DOHH2 (cell line): ENCODE measurements at regions not wholly inside any gene's neighbourhood (a gene's known extent, or its start where the extent isn't known, plus 50 kb on each side); places are given as distances from the start of the nearest gene placed in this dataset.

Source experiments
- H3F3A ChIP-seq: fragments of 200-600 bp; sonication (generic), shearing (Covaris generic); 2 replicates; pipeline ENCODE4 v1.6.0; 2016; ENCODE audit warnings: antibody characterized with exemption, mild to moderate bottlenecking; ENCODE audit not compliant: control insufficient read depth, insufficient read depth
- H3K27ac ChIP-seq: fragments of 200-600 bp; sonication (generic); 2 replicates; pipeline ENCODE4 v1.5.1; 2014; ENCODE audit warnings: low read depth, mild to moderate bottlenecking, low read length, moderate library complexity
- H3K27me3 ChIP-seq: fragments of 200-600 bp; sonication (generic); 2 replicates; pipeline ENCODE4 v1.6.1; 2014; ENCODE audit warnings: mild to moderate bottlenecking, low read length, mixed read lengths; ENCODE audit not compliant: control insufficient read depth
- H3K36me3 ChIP-seq: fragments of 200-600 bp; sonication (generic); 2 replicates; pipeline ENCODE4 v1.6.1; 2014; ENCODE audit warnings: mild to moderate bottlenecking, low read length, moderate library complexity, mixed read lengths; ENCODE audit not compliant: control insufficient read depth
- H3K4me1 ChIP-seq: fragments of 200-600 bp; sonication (generic); 2 replicates; pipeline ENCODE4 v1.6.1; 2014; ENCODE audit warnings: mild to moderate bottlenecking, low read length, mixed read lengths; ENCODE audit not compliant: control insufficient read depth
- H3K4me2 ChIP-seq: fragments of 200-600 bp; sonication (generic); 2 replicates; pipeline ENCODE4 v1.6.0; 2014; ENCODE audit warnings: mild to moderate bottlenecking, low read length, moderate library complexity
- H3K4me3 ChIP-seq: fragments of 200-600 bp; sonication (generic); 2 replicates; pipeline ENCODE4 v1.5.1; 2014; ENCODE audit warnings: mild to moderate bottlenecking, low read length, mixed read lengths
- H3K79me2 ChIP-seq: fragments of 200-600 bp; sonication (generic); 2 replicates; pipeline ENCODE4 v1.6.1; 2014; ENCODE audit warnings: mild to moderate bottlenecking, low read length, mixed read lengths; ENCODE audit not compliant: control insufficient read depth
- H3K9me2 ChIP-seq: fragments of 200-600 bp; sonication (generic); replicated peaks from 2 replicates; pipeline ENCODE4 v1.6.1; 2014; ENCODE audit warnings: mild to moderate bottlenecking, low read length, mixed read lengths; ENCODE audit not compliant: control insufficient read depth
- H3K9me3 ChIP-seq: fragments of 200-600 bp; sonication (generic); 2 replicates; pipeline ENCODE4 v1.6.1; 2014; ENCODE audit warnings: antibody characterized with exemption, low read length, mixed read lengths; ENCODE audit not compliant: control insufficient read depth, insufficient read depth
- H4K20me1 ChIP-seq: fragments of 200-600 bp; sonication (generic); 2 replicates; pipeline ENCODE4 v1.6.0; 2014; ENCODE audit warnings: low read depth, mild to moderate bottlenecking, antibody characterized with exemption, low read length, moderate library complexity; ENCODE audit not compliant: control insufficient read depth, insufficient read depth
- CTCF ChIP-seq: fragments of 200-600 bp; sonication (generic); IDR thresholded peaks from one replicate; pipeline ENCODE4 v1.5.1; 2014; ENCODE audit warnings: antibody characterized with exemption, mild to moderate bottlenecking, low read depth, low read length; ENCODE audit not compliant: poor library complexity, severe bottlenecking
- EZH2phosphoT487 ChIP-seq: fragments of 200-600 bp; sonication (generic); IDR thresholded peaks from 2 replicates; pipeline ENCODE4 v1.6.1; 2017; ENCODE audit warnings: borderline replicate concordance, mild to moderate bottlenecking, antibody characterized with exemption, low read length, moderate library complexity, mixed read lengths

GRCh38 chr16:7914748-7915147, 582.1 kb downstream of the RBFOX1 start:
- no peaks in the 10 kb centered on the region for H3F3A ChIP-seq
- no peaks in the 10 kb centered on the region for H3K27me3 ChIP-seq
- H3K27ac ChIP-seq = no peak overlapping the region
- H3K4me3 ChIP-seq = no peak overlapping the region
- no peaks in the 10 kb centered on the region for H3K79me2 ChIP-seq
- H3K36me3 ChIP-seq = no peaks in the 10 kb centered on the region
- no peak for TF ChIP-seq CTCF
- no peak for TF ChIP-seq EZH2phosphoT487
- H3K9me2 ChIP-seq = no peaks in the 10 kb centered on the region
- no peak overlapping the region for H3K4me2 ChIP-seq
- no peaks in the 10 kb centered on the region for H4K20me1 ChIP-seq
- H3K4me1 ChIP-seq = no peaks in the 10 kb centered on the region
- no peaks in the 10 kb centered on the region for H3K9me3 ChIP-seq

- no peaks in the 10 kb centered on the region for H3K4me1 ChIP-seq
- H3K27ac ChIP-seq = no peak overlapping the region
- H3K79me2 ChIP-seq = no peaks in the 10 kb centered on the region
These were observed 579.5 kb downstream of the RBFOX1 start for GRCh38 chr16:7912132-7912531.

GRCh38 chr16:7910116-7910515, 577.5 kb downstream of the RBFOX1 start:
- H3K4me1 ChIP-seq = no peaks in the 10 kb centered on the region
- H3K4me2 ChIP-seq = no peak overlapping the region
- no peaks in the 10 kb centered on the region for H3K9me2 ChIP-seq
- H3K27ac ChIP-seq = no peak overlapping the region
- no peaks in the 10 kb centered on the region for H3K9me3 ChIP-seq
- no peak overlapping the region for H3K4me3 ChIP-seq
- H3F3A ChIP-seq = no peaks in the 10 kb centered on the region
- no peaks in the 10 kb centered on the region for H3K36me3 ChIP-seq
- H3K27me3 ChIP-seq = no peaks in the 10 kb centered on the region
- no peaks in the 10 kb centered on the region for H3K79me2 ChIP-seq
- H4K20me1 ChIP-seq = no peaks in the 10 kb centered on the region
- TF ChIP-seq CTCF = no peak
- no peak for TF ChIP-seq EZH2phosphoT487

More at GRCh38 chr16:7912132-7912531, 579.5 kb downstream of the RBFOX1 start:
- no peaks in the 10 kb centered on the region for H4K20me1 ChIP-seq
- TF ChIP-seq EZH2phosphoT487 (no peak), CTCF (no peak)
- H3K4me3 ChIP-seq = no peak overlapping the region
- no peaks in the 10 kb centered on the region for H3F3A ChIP-seq
- no peaks in the 10 kb centered on the region for H3K9me2 ChIP-seq
- no peak overlapping the region for H3K4me2 ChIP-seq
- H3K36me3 ChIP-seq = no peaks in the 10 kb centered on the region
- no peaks in the 10 kb centered on the region for H3K9me3 ChIP-seq
- no peaks in the 10 kb centered on the region for H3K27me3 ChIP-seq

GRCh38 chr16:7888411-7888810, 555.8 kb downstream of the RBFOX1 start:
- Histone ChIP-seq H3K4me1 (no peaks in the 10 kb centered on the region), H3K27me3 (no peaks in the 10 kb centered on the region)
- TF ChIP-seq CTCF = no peak
- TF ChIP-seq EZH2phosphoT487 = no peak

More at GRCh38 chr16:7888411-7888810, 555.8 kb downstream of the RBFOX1 start:
- Histone ChIP-seq H4K20me1 (no peaks in the 10 kb centered on the region), H3K9me3 (no peaks in the 10 kb centered on the region), H3K36me3 (no peaks in the 10 kb centered on the region), H3K79me2 (no peaks in the 10 kb centered on the region), H3K9me2 (no peaks in the 10 kb centered on the region), H3K27ac (no peak overlapping the region), H3K4me3 (no peak overlapping the region), H3K4me2 (no peak overlapping the region), H3F3A (no peaks in the 10 kb centered on the region)
